GM13976 (cell line): ENCODE measurements at regions not wholly inside any gene's neighbourhood (a gene's known extent, or its start where the extent isn't known, plus 50 kb on each side); places are given as distances from the start of the nearest gene placed in this dataset.

Experiments used
- DNase-seq: peaks from one replicate; pipeline ENCODE4 v3.0.0; 2012; ENCODE audit warnings: low spot score
- CTCF ChIP-seq: IDR thresholded peaks from 2 replicates; pipeline ENCODE4 v1.5.1; 2012; ENCODE audit warnings: borderline replicate concordance, mild to moderate bottlenecking; ENCODE audit not compliant: insufficient read depth; ENCODE audit errors: extremely low read depth, missing control alignments, control extremely low read depth
- in situ Hi-C: fragments of 300-500 bp; cut with MboI; formaldehyde crosslinking; loops from one replicate; pipeline ENCODE4 v1.12.0; 2022; ENCODE audit warnings: low sequenced_read_pairs, mixed read lengths, inconsistent platforms; ENCODE audit not compliant: unreplicated experiment

GRCh38 chr4:67122029-67122428, 423.3 kb downstream of the CENPC start:
- DNase-seq, result no peak
- in situ Hi-C loops, result no loop called here
- TF ChIP-seq CTCF, result peak; percentile 14

DNA sequence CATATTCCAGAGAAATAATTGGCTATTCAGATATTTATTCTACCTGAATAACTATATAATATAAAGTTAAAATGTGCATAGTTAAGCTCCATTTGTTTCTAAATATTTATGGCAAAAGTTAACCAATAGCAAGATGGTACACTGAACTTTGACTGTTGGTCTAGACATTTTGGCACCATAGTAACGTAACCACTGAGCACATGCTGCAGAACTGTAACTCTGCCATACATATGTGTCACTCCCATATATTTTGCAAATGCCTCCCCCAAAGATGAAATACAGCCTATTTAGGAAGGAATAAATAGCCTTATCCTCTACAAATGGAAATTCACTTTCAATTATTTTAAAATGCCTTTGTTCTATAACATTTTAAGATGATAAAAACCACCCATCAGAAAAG, 424.9 kb downstream of the CENPC start:
- in situ Hi-C loops, result no loop called here
- TF ChIP-seq CTCF, result no peak
- no peak for DNase-seq

DNA sequence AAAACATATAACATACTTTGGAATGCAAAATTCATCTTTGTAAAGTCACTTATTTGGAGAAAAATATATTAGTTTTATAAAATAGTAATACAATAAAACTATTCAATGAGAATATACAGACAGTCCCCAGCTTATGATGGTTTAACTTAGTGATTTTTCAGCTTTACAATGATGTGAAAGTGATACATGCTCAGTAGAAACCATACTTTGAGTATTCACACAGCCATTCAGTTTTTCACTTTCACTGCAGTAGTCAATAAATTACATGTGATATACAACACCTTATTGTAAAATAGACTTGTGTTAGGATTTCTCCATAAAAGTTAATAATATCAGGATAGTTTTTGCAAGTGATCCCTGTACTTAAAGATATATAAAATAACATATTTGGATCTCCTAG, 436.0 kb downstream of the CENPC start:
- no peak for TF ChIP-seq CTCF
- in situ Hi-C loops, result no loop called here
- DNase-seq, result no peak

- no peak for DNase-seq
- no peak for TF ChIP-seq CTCF
- in situ Hi-C loops, result no loop called here
These were observed 438.3 kb downstream of the CENPC start for GRCh38 chr4:67106861-67107460.

DNA sequence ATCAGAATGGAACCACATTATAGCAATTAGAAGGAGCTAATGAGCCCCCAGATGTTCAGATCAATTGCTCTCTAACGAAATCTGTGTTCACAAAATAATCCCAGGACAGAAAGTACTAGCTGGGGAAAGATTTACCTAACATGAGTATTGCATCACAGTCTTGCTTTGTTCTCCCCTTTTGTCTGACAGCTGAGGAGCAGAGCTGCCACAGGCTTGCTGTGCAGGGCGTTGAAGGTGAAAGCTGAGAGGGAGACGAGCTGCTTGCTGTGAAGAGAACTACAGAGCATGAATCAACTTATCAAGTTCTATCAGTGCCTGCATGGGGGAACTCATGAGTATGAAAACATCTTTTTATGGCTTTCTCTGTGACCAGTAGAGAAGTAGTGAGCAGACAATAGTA, 441.2 kb downstream of the CENPC start:
- in situ Hi-C loops, result no loop called here
- TF ChIP-seq CTCF, result no peak
- DNase-seq, result no peak

- DNase-seq, result no peak
- in situ Hi-C loops, result no loop called here
- no peak for TF ChIP-seq CTCF
These were observed 442.1 kb downstream of the CENPC start for GRCh38 chr4:67103001-67103747.
